IMR-90 (cell line): ENCODE measurements at regions not wholly inside any gene's neighbourhood (a gene's known extent, or its start where the extent isn't known, plus 50 kb on each side); places are given as distances from the start of the nearest gene placed in this dataset.

Source experiments
- CTCF ChIP-seq: conservative IDR thresholded peaks from 2 replicates; pipeline ENCODE4 v1.5.1; 2012; ENCODE audit warnings: mild to moderate bottlenecking, low read depth, low read length, improper control_type of control experiment
- USF2 ChIP-seq: fragments of 150-350 bp; IDR thresholded peaks from 2 replicates; pipeline ENCODE4 v1.6.1; 2017; ENCODE audit warnings: mild to moderate bottlenecking, antibody characterized with exemption, low read length, low read depth

GRCh38 chr2:123200035-123200434, 825.1 kb upstream of the CNTNAP5 start:
- TF ChIP-seq USF2 (no peak), CTCF (no peak)
